Stimulated activated CD4-positive, alpha-beta T cell treated with anti-CD3 and anti-CD28 coated beads, TNF-alpha, amount 100 ng/mL, for 24 hours (primary cell): ENCODE measurements at regions not wholly inside any gene's neighbourhood (a gene's known extent, or its start where the extent isn't known, plus 50 kb on each side); places are given as distances from the start of the nearest gene placed in this dataset.

Experiments used
- DNase-seq, 3 experiments: peaks; one replicate each; pipeline ENCODE4 v3.0.0-alpha.2; 2020; ENCODE audit warnings: low read depth in 3 of 3

DNA sequence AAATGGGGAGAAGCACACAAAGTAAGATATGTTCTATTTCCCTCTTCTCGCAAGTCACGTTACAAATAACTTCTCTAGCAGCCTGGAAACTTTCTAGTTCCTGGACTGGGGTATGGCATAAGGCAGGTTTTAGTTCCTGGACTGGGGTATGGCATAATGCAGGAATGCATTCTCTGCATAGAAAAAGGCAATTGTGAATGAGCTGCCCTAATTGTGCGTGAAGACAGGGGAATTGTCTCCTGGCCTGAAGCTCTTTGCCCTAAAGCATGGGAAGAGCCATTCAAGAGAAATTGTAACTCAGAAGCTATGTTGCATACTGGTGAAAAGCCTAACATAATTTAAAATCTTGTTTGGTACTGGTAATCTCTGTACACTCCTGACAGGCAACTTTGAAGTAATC, 54.3 kb upstream of the CBLB start:
- no peak for DNase-seq

DNA sequence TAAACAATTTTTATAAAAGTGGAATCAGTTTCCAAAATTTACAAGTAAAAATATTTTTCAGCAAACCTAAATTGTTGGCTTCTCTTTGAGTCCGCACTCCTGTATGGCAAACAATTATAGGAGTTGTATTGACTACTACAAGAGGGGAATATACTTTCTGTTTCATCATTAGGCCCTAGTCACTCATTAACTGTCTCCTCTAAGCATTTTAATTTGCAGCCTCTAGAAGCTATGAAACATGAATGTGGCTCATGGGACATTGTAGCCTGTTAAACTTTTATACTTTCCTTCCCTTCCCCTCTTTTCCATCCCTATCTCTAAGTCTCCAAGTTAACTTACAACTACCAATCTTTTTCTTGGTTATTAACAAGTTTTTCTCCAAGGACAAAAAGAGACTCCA, 58.9 kb upstream of the CBLB start:
- no peak for DNase-seq

DNA sequence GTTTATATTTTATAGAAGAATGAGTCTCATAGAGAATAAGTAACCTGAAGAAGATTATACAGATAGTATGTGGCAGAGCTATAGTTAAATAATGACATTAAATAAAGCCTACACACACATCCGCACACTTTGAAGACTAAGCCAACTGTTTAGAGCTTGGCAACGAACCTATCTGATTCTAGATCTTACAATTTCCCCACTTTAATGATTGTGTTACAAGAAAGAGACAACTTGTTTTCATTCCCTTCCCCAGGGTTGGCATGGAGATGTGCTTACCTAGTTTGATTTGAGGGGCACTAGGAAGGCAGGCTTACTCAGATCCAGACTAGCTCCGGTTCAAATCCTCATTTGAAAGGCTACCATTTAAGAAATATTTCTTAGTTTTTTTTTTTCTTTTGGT, 61.9 kb upstream of the CBLB start:
- DNase-seq: no peak

DNA sequence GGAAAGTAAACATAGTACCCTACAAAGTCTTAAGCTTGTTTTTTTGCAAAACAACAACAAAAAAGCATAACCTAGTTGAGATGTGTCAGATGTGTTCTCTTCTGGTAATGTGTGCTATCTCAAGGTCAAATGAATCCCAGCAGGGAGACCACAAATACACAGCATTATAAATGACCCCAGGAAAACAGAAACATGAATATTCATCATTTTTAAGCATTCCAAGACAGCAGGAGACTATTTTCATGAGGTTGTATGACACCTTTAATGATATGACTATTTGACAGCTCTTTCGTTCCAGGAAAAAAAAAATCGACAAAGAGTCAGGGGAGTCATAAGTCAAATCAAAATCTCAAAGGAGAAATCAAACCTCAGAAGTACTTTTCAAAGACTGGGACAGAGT, 62.7 kb upstream of the CBLB start:
- DNase-seq: no peak

DNA sequence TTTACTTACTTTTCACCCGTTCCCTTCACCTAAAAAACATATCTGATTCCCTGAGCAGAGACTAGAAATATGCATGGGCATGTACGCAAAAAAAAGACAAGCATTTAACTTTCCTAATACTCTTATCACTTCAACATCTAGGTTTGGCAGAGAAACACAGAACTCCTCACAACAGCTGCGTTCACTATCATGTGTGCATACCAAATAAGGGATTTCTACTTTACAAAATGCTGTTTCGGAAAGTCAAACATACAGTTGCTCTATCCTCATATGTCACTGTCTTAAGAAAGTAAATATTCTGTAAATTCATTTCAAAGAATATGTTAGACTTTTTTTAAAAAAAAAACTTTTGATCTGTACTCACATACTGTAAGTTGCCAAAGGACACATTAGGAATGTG, 65.1 kb upstream of the CBLB start:
- no peak for DNase-seq

DNA sequence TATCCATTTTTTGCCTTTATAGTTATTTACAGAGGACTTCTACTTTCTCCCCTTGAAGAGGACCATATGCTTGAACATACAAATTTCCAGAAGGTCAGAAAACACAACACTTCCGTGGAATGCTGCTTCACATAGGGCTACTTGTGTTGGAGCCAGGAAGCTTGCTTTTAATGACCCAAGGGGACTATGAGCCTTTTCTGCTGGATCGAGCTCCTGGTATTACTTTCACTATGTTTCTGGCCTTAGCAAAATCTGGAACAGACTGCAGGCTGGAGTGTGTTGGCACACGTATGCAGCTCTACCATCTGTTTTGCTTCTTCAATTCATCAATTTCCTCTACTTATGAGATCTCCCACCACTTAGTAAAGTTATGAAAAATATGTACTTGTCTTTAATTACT, 69.3 kb upstream of the CBLB start:
- DNase-seq: no peak

DNA sequence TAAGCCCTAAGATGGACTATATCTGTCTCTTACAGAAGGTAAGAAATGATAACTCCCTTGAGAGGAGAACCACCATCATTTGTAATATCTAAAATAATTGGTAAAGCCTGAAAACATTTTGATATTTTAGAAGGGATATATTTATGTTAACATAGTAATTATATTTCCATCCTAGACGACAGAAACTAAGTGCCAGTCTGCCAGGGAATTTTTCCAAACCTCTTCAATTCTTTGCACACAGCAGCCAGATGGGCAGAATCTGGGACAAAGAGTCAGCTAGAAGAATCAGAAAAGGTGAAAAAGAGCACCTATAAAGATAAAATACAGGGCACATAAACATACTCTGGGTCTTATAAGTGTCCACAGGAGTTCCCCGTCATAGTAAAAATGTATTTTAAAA, 70.0 kb upstream of the CBLB start:
- DNase-seq: no peak

DNA sequence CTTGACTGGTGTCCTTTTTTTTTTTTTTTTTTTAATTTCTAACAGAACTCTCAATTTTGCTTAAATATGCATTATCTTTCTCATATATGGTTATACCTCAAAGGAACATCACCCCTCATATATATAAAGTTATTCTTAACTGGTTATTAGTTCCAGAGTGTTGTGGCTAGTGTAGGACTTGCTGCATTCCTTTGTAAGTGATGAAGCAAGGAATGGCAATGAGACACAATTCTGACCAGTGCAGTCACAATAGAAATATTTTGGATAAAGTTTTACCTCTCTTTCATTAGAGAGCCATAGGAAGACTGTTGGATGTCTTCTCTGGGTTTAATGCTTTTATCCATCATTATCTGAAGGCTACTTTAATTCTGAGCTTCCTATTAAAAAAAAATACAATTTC, 75.5 kb upstream of the CBLB start:
- no peak for DNase-seq

DNA sequence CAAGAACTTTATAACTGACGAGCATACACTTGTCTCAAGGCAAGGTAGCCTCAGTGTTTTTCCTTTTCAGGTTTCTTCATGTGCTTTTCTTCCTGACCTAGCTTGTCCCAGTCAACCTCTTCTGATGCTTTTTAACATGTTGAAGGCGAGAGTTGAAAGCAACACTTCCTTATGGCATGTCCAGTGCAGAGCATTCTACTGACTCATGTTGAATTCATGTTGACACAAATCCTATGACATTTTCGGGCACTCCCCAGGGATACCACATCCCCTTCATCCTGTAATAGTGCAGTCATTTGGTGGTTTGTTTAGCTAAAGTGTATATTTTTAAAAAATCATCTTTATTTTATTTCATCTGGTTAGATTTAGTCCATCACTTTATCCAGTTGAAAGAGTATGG, 75.9 kb upstream of the CBLB start:
- no peak for DNase-seq

DNA sequence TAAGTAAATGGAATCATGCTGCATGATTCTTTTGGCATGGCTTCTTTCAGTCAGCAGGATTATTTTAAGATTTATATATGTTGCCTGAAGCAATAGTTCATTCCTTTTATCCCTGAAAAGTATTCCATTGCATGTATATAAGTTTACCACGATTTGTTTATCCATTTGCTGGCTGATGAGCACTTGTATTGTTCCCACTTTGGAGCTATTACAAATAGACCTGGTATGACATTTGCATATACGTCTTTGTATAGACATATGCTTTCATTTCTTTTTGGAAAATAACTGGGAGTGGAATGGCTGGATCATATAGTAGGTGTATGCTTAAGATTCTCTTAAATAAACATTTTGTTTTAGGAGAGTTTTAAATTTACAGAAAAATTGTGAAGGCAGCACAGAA, 79.3 kb upstream of the CBLB start:
- no peak for DNase-seq

DNA sequence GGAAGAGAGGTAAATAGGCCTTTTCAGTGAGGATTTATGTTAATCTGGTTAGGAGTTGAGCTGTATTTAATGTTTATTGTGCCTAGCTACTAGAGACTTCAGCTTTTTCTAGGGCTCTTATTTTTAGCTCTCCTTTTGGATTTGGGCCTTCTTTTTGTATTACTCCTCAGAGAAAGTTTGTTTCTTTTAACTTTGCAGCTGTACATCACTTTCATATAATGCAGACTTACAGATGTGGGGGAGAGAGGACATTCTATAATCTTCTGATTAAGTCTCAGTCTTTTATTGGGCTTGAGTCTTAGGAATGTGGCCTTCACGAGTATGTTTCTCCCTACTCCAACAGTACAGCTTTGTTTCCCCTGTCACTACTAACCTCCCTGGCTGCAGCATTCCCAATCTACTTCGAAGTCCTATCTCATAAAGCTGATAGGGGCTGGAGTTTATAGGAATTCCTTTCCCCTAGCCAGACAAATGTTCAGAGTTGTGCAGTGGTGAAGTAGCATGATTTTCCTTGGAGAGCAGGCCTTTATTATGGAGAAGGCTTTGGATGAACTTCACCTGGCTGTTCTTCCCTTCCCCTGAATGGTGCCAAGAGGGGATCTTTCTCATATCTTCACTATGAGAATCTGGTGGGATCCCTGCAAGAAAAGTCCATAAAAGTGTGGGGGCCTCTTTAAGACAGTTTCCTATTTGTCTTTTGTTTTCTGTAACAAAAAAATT, 82.2 kb upstream of the CBLB start:
- no peak for DNase-seq

DNA sequence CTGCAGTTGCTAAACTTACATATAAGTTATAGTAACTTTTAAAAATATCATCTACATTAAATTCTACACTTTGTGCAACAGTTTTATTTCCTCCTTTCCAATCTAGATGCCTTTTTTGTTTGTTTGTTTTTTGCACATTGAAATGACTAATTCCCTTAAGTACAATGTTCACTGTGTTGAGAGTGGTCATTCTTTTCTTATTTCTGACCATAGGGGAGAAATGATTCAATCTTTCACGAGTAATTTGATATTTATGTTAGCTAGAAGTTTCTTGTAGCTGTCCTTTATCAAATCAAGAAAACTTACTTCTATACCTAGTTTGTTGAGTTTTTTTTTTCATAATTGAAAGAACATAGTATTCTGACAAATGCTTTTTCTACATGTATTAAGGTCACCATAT, 85.0 kb upstream of the CBLB start:
- DNase-seq: no peak

DNA sequence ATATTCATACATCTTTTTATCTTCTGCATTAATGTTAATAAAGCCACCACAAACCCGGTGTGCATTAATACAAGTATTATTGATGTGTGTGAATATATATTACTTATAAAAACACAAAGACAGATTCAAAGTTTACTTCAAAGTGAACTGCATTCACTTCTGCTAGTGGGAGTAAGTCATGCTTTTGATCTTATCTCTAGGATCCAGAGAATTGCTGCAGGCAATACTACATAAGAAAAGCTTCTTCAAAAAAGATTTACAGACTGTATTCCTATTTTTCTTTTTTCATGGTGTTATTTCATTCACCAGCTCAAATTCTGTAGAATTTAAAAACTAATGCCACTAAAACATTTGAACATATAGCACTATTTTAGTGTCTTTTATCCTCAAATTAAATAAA, 87.5 kb upstream of the CBLB start:
- DNase-seq: no peak

DNA sequence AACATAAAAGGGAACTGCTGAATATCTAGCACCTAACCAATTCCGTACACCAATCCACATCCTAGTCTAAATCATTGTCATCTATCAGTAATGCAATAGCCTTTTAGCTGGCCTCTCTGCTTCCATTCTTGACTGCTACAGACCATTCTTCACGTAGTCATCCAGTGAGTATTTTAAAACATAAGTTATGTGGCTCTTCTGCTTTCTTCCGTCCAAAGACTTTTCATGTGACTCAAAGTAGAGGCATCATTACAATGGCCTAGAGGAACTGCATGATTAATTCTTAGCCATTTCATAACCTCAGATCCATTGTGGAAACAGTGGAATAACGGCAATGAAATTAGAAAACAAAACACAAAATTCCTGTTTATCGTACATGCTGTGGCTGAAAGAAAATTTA, 88.9 kb upstream of the CBLB start:
- no peak for DNase-seq

DNA sequence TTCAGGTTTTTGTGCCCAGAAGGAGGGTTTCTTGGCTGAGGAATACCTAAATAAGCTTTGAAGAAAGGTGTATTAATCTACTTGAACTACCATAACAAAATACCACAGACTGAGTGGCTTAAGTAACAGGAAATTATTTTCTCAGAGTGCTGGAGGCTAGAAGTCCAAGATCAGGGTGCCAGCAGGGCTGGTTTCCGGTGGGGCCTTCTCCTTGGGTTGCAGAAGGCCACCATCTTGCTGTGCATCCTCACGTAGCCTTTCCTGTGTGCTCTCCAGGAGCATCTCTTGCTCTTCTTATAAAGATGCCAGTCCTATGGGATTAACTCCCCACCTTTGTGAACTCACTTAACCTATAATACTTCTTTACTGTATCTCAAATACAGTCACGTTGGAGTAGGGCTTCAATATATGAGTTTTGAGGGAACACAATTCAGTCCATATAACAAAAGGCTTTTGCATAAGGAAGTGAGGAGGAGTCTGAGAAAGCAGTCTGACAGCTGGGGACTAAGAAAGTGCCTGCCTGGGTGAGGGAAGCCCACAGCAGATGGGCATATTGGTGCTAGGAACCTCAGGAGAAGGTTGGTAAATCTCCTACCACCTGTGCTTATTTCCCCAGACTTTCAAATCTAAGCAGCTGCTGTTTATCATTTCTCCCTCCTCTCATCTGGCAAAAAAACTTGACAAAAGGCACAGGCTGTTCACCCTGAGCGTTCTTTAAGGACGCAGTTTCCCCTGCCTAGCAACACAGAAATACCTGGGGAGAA, 89.6 kb upstream of the CBLB start:
- DNase-seq: no peak

DNA sequence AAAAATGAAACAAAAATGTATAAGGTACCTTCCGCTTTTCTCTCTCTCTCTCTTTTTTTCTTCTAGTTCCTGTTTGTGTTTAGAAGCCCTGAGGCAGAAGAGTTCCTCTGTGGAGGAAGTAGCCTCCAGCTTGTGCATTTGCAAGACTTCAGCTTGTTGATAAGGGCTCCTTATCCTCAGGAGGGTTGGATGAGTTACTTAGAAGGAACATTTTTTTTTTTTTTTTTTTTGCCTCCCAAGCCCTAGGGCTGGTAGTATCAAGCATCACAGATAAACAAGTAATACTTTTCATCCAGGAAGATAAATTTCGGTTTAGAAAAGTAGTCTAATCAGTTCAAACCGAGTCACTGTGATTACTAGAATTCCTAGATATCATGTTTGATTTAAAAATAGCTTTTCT, 91.0 kb upstream of the CBLB start:
- DNase-seq: no peak

DNA sequence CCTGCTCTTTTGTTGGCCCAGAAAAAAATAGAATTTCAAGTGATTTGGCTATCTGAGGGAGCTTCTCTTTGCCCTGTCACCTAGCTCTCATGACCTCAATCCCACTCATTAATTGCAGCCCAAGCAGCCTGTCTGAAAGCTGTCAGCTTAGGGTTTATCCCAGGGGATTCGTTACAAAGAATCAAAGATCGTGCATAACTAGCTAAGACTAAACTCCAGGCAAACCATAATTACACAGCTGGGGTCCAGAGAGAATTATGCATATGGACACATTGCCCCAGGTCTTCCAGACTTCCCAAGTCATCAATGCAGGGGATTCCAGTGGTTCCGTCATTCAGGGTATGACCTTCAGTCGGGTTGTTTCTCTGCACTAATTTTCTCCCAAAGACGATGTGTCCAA, 91.6 kb upstream of the CBLB start:
- DNase-seq: no peak

DNA sequence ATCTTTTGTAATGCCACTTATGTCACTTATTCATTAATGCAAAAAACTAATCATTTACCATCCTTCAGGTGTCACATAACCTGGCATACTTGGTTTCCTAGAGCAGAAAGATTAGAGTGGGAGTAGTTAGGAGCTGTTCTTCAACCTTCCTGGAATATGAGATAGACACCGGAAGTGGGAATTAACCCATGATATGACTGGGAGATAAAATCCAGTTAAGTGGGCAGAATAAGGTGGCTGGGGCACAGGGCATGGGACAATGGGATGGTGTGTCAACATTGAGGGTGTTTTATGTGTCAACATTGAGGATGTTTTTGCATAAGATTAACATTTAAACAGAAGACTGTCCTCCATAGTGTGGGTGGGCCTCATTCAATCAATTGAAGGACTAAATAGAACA, 94.3 kb upstream of the CBLB start:
- DNase-seq: no peak

DNA sequence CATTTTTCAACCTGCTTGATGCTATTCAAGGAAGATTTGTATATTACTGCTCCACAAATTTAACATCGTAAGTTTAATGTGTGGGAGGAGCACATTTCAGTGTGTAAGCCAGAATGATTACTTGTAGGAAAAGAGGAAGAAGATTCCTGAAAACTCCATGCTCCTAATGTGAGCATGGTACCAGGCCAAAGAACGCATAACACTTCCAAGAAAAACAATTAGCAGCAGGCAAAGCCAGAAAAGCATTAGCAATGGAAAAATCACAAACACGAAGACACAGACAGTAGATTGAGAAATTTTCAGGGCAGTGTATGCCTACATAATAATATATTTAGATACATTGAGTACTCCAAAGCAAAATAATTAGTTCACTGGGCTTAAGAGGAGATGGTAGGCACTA, 96.6 kb upstream of the CBLB start:
- DNase-seq: no peak

DNA sequence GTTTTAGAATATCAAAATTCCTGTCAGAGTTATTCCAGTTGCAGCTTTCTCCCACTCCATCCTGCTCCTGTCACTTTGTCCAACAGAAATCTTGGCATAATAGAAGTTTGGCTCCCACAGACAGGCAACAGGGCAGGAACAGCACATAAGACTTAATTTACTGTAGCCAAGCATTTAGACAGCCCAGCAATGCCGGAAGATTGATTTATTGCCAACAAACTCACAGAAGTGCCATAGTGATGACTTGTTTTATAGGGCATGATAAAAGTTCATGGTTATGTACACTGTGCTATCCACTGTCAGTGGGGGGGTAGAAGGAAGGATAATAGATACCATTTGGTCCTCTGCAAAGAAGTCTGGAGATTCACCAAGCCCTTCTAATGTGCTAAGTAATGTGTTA, 98.3 kb upstream of the CBLB start:
- no peak for DNase-seq

DNA sequence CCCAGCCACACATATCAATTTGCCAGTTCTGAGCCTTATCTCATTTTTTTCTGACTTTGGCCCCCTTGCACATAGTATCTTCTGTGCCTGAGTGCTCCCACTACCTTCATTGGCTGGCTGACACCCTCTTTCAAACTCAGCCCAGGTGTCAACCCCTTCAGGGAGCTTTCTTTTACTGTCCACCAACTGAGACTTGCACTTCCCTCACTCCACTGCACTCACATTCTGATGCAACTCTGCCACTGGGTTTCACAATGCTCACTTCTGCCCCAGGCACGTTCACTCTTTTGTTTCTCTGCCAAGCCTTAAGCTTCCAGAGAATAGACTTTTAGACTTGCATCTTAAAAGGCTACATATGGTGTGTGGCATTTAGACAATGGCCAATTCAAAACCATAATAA, 101.5 kb upstream of the CBLB start:
- no peak for DNase-seq

DNA sequence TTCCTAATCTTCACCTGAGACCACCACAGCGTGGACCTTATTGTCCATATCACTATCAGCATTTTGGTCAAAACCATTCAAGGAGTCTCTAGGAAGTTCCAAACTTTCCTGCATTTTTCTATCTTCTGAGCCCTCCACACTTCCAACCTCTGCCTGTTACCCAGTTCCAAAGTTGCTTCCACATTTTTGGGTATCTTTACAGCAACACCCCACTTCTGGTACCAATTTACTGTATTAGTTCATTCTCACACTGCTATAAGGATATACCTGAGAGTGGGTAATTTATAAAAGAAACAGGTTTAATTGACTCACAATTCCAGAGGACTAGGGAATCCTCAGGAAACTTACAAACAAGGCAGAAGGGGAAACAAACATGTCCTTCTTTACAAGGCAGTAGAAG, 103.3 kb upstream of the CBLB start:
- DNase-seq: no peak

DNA sequence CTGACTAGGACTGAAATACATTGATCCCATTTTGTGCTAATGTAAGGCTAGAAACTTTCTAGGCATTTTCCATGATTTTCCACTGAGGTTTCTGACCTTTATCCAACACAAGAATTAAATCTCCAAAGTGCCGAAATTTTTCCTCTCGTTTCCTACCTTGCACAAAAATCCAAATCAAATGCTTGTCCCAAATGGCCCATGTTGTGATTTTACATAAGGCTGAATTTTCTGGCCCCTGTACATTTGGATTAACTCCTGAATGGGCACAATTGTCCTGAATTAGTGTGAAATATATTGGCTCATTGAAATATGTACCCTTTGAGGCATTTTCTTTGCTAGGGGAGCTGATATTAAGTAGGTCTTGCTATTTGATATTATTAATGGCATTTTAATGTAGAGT, 105.6 kb upstream of the CBLB start:
- DNase-seq: no peak

DNA sequence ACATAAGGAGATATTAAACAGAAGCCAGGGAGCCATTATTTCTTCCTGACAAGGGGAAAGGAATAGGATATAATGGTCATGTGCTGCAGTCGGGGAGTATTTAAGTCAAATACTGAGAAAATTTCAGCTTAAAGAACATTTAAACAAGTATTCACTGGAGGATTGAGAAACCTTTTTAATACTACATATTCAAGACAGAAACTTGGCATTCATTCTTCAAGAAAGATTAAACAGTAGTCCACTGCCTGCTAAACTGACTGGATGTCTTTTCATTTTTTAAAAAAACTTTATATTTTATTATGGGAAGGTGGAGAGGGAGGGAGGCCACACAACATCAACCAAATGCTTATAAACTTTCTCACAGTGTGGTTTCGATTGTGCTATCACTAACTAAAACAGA, 107.4 kb upstream of the CBLB start:
- DNase-seq: no peak
